Body of pancreas (tissue), 4 donors: ENCODE measurements at regions not wholly inside any gene's neighbourhood (a gene's known extent, or its start where the extent isn't known, plus 50 kb on each side); places are given as distances from the start of the nearest gene placed in this dataset.

ENCODE experiments used
- ATAC-seq: fragments of 150-250 bp; one replicate; pipeline ENCODE4 v1.9.1; 2016
- DNase-seq, 4 donors: peaks; one replicate each; pipeline ENCODE4 v3.0.0-alpha.2; 2019
- H3K27ac ChIP-seq, 4 donors: fragments of 200-600 bp; sonication (generic); 1 replicate in 3 of 4; 2 replicates in 1 of 4; pipeline versions ENCODE4 v1.5.1 to v1.6.1; 2016 to 2019; ENCODE audit warnings: mild to moderate bottlenecking in 1 of 4, mixed read lengths in 1 of 4, moderate library complexity in 1 of 4
- H3K27me3 ChIP-seq, 2 donors: fragments of 200-600 bp; sonication (generic); one replicate each; pipeline ENCODE4 v1.6.0; 2016; ENCODE audit warnings: mild to moderate bottlenecking in 1 of 2
- H3K36me3 ChIP-seq, 2 donors: fragments of 200-600 bp; sonication (generic); replicated peaks in 1 of 2; 2 replicates each; pipeline ENCODE4 v1.5.1; 2016; ENCODE audit warnings: low read depth in 2 of 2; ENCODE audit not compliant: insufficient read depth in 1 of 2
- H3K4me1 ChIP-seq: fragments of 200-600 bp; sonication (generic); one replicate; pipeline ENCODE4 v1.6.0; 2016
- H3K4me3 ChIP-seq, 2 donors: fragments of 200-600 bp; sonication (generic); 1 replicate in 1 of 2; 2 replicates in 1 of 2; pipeline ENCODE4 v1.5.1; 2016 to 2019
- H3K9me3 ChIP-seq, 3 donors: fragments of 200-600 bp; sonication (generic); 1 replicate in 2 of 3; 2 replicates in 1 of 3; pipeline ENCODE4 v1.5.1; 2016
- POLR2A ChIP-seq, 3 donors: fragments of 450-650 bp; IDR thresholded peaks; one replicate each; pipeline ENCODE4 v1.6.1; 2016; ENCODE audit warnings: antibody characterized with exemption in 3 of 3, mild to moderate bottlenecking in 2 of 3
- WGBS, 2 donors: methylation state at CpG; one replicate each; pipeline ENCODE4 v1.1.5; 2017; 5-methylcytosine and 5-hydroxymethylcytosine counted together
- intact Hi-C: fragments of 100-400 bp; cut with DNase I; formaldehyde crosslinking; loops from one replicate; pipeline ENCODE4 v1.15.1; 2023
- TF ChIP-seq, protein P1 (sequence below), 7 experiments: fragments of 450-650 bp in 4 of 7; fragments of 200-600 bp in 3 of 7; sonication (generic) in 3 of 7; IDR thresholded peaks; one replicate each; pipeline ENCODE4 v1.5.1; 2016 to 2019; ENCODE audit warnings: antibody characterized with exemption in 7 of 7

- Histone ChIP-seq H3K4me3 (no peak overlapping the region), H3K27me3 (peaks cover 0 to 4% of the 10 kb centered on the region in 2 donors), H3K27ac (no peak overlapping the region), H3K9me3 (no peaks in the 10 kb centered on the region), H3K4me1 (no peaks in the 10 kb centered on the region), H3K36me3 (no peaks in the 10 kb centered on the region)
- ATAC-seq (no peak), DNase-seq (peak in 2 of 4 donors; percentile 9 to 25)
- TF ChIP-seq, protein P1, sequence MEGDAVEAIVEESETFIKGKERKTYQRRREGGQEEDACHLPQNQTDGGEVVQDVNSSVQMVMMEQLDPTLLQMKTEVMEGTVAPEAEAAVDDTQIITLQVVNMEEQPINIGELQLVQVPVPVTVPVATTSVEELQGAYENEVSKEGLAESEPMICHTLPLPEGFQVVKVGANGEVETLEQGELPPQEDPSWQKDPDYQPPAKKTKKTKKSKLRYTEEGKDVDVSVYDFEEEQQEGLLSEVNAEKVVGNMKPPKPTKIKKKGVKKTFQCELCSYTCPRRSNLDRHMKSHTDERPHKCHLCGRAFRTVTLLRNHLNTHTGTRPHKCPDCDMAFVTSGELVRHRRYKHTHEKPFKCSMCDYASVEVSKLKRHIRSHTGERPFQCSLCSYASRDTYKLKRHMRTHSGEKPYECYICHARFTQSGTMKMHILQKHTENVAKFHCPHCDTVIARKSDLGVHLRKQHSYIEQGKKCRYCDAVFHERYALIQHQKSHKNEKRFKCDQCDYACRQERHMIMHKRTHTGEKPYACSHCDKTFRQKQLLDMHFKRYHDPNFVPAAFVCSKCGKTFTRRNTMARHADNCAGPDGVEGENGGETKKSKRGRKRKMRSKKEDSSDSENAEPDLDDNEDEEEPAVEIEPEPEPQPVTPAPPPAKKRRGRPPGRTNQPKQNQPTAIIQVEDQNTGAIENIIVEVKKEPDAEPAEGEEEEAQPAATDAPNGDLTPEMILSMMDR (IDR thresholded peaks at IDR 0.05): no peak
- no peak for TF ChIP-seq POLR2A (IDR thresholded peaks at IDR 0.05)
- intact Hi-C loops: no loop called here
- WGBS, 2 donors: 46 to 51% methylated on average over 3 to 6 of the region's 6 CpGs
Observed at GRCh38 chr9:107711542-107711941, 222.0 kb upstream of the KLF4 start.

DNA sequence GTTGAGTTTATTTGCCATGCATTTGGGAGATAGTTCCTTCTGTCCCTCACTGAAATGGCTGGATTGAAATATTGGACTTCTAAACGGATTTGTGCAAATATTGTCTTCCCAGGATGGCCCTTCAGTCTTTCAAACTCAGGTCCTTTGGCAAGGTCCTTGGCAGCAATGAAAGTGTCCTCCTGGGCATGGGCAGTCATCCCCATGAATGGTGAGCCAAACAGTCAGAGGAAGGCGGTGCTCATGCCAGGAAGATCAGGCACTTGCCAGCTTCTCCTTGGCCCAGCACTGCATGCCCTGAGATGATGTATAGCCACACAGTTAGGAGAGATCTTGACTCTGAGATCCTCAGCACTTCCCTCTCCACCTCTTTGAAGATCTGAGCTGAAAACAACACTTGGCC lies 221.4 kb upstream of the KLF4 start:
- intact Hi-C loops: no loop called here
- no peak for DNase-seq
- no peaks in the 10 kb centered on the region for H3K9me3 ChIP-seq
- no peaks in the 10 kb centered on the region for H3K4me1 ChIP-seq
- 52 to 59% methylated on average over 2 of the region's 2 CpGs for WGBS, 2 donors
- H3K27me3 ChIP-seq: peaks cover 0 to 4% of the 10 kb centered on the region in 2 donors
- H3K4me3 ChIP-seq: no peak overlapping the region
- no peak for ATAC-seq
- H3K27ac ChIP-seq: no peak overlapping the region
- TF ChIP-seq, protein P1 (IDR thresholded peaks at IDR 0.05): no peak
- no peak for TF ChIP-seq POLR2A (IDR thresholded peaks at IDR 0.05)
- no peaks in the 10 kb centered on the region for H3K36me3 ChIP-seq

DNA sequence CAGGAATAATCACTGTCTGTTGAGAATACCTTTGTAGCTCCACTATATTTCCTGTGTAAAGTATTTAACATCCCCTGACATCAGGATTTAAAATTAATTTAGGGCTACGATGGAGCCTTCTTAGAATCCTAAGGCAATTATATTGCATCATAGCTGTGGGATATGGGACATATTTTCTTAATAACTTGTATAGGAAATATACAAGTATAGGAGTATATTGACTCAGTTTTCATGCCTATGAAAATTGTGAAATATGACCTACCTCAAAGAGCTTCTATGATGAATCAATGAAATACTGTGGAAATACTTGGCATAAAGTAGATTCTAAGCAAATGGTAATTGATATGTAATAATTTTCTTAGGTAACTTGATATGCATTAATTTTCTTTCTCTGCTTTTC lies 221.0 kb upstream of the KLF4 start:
- no peak for ATAC-seq
- TF ChIP-seq POLR2A (IDR thresholded peaks at IDR 0.05): no peak
- TF ChIP-seq, protein P1 (IDR thresholded peaks at IDR 0.05): no peak
- DNase-seq: no peak
- peaks cover 0 to 4% of the 10 kb centered on the region in 2 donors for H3K27me3 ChIP-seq
- H3K27ac ChIP-seq: no peak overlapping the region
- intact Hi-C loops: no loop called here
- no peaks in the 10 kb centered on the region for H3K9me3 ChIP-seq
- no peaks in the 10 kb centered on the region for H3K4me1 ChIP-seq
- 42 to 59% methylated on average over 1 of the region's 1 CpG for WGBS, 2 donors
- H3K4me3 ChIP-seq: no peak overlapping the region
- H3K36me3 ChIP-seq: no peaks in the 10 kb centered on the region

DNA sequence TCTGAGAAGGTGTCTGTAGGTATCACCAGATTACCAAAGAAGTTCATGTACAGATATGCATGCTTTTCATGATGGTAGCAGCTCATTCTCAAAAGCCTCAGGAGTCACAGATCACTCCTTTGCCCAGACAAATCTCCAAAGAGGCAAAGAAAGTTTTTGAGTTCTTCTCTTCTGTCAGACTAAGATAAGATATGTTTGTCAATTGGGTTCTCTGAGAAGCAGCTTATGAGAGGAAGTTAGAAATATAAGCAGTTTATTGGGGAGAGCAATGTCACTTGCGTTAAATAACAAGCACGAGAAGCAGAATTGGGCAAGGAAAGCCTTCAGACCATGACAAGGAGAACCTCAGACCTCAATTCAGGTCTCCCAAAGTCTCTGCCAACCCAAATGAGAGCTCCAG lies 219.2 kb upstream of the KLF4 start:
- no peaks in the 10 kb centered on the region for H3K36me3 ChIP-seq
- no peak for ATAC-seq
- intact Hi-C loops: no loop called here

DNA sequence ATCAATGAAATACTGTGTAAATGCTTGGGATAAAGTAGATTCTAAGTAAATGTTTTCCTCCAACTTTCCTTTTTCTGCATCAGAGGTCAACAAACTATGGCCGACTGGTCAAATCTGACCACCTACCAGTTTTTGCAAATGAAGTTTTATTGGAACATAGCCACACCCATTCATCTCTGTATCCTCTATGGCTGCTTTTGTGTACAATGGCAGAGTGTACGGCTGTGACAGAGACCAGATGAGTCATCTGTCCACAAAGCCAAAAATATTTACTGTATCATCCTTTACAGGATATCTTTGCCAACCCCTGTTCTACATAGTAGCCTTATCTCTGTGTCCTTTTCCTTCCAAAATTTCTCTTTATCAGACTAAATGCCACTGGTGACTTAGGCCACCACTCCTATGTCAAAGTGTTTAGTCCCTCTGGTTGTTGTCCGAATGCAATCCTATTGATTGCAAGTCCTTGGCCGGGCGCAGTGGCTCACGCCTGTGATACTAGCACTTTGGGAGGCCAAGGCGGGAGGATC lies 218.4 kb upstream of the KLF4 start:
- Histone ChIP-seq H3K4me3 (no peak overlapping the region), H3K36me3 (no peaks in the 10 kb centered on the region), H3K4me1 (no peaks in the 10 kb centered on the region), H3K27ac (no peak overlapping the region), H3K27me3 (peaks cover 0 to 4% of the 10 kb centered on the region in 2 donors), H3K9me3 (no peaks in the 10 kb centered on the region)
- TF ChIP-seq, protein P1 (IDR thresholded peaks at IDR 0.05): no peak
- TF ChIP-seq POLR2A (IDR thresholded peaks at IDR 0.05): no peak
- WGBS, 2 donors: 80 to 85% methylated on average over 7 of the region's 7 CpGs
- no peak for ATAC-seq
- intact Hi-C loops: no loop called here
- no peak for DNase-seq

More for the DNA sequence above, 219.2 kb upstream of the KLF4 start:
- WGBS, 2 donors: 70 to 74% methylated on average over 2 of the region's 2 CpGs
- no peak for DNase-seq
- TF ChIP-seq, protein P1 (IDR thresholded peaks at IDR 0.05): no peak
- no peaks in the 10 kb centered on the region for H3K9me3 ChIP-seq
- peaks cover 0 to 4% of the 10 kb centered on the region in 2 donors for H3K27me3 ChIP-seq
- H3K27ac ChIP-seq: no peak overlapping the region
- no peaks in the 10 kb centered on the region for H3K4me1 ChIP-seq
- H3K4me3 ChIP-seq: no peak overlapping the region
